Stimulated activated CD4-positive, alpha-beta T cell treated with anti-CD3 and anti-CD28 coated beads, Interleukin-4, amount 100 ng/mL, for 1 hour (primary cell): ENCODE measurements at regions not wholly inside any gene's neighbourhood (a gene's known extent, or its start where the extent isn't known, plus 50 kb on each side); places are given as distances from the start of the nearest gene placed in this dataset.
"Not testable (repeated sequence)": the region's sequence is repeated elsewhere in the genome, so short reads cannot be mapped to it uniquely, and the experiment has no call there.

Experiments used
- DNase-seq: peaks from one replicate; pipeline ENCODE4 v3.0.0-alpha.2; 2020

GRCh38 chr5:56412601-56413379 is 179.7 kb upstream of the ANKRD55 start:
- no peak for DNase-seq

- DNase-seq, result no peak
Observed at GRCh38 chr5:56410696-56411095, 177.6 kb upstream of the ANKRD55 start.

- no peak for DNase-seq
Observed at GRCh38 chr5:56409331-56410190, 176.4 kb upstream of the ANKRD55 start.

GRCh38 chr5:56406838-56407237 is 173.7 kb upstream of the ANKRD55 start:
- DNase-seq, result no peak

DNA sequence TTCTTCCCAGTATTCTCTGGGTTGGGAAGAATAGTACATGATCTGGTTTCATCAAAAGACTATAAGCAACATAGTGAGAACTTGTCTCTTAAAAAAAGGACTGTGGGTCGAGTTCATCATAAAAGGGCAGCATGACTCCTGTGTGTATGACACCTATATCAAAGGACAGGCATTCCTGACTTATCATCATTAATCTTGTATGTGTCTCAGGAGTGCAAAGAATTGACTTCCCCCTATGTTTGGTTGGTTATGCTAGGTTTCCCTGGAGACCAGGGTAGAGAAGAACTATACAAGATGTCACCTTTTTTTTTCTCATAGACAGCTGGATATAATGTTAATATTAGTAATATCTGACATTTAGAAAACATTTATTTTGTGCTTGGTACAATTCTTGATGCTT is 173.1 kb upstream of the ANKRD55 start:
- DNase-seq, result no peak

DNA sequence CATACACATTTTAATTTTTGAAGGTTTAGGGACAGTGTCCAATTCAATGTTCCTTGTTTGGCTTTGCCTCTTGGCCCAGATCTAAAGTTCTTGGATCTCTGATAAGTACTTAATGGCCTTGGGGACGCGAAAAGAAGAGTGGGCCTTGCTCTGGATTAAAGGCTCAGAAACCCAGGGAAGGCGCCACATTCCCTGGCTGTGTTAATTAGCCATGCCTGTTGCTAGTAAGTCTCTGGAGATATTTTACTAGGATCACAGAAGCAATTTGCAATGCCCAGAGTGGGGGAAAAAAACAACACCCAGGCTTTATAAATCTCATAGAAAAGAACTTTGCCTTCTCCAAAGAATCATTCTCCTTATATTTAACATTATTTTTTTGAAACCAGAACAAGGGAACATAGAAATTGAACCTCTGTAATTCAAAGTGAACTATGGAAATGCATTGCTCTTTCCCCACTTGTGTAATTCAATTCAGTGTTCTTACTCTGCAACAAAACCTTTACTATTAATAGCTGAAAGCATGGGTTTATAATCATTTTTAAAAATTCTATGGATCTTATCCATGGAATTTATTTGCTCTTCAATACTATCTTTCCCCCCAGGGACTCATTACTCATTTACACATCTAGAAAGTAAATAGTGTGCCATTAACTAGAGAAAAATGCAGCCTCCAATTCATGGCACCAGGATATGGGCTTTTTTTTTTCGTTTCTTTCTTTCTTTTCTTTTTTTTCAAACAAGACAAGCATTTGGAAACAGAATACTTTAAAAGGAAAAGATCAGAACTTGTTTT is 172.2 kb upstream of the ANKRD55 start:
- DNase-seq, result no peak

DNA sequence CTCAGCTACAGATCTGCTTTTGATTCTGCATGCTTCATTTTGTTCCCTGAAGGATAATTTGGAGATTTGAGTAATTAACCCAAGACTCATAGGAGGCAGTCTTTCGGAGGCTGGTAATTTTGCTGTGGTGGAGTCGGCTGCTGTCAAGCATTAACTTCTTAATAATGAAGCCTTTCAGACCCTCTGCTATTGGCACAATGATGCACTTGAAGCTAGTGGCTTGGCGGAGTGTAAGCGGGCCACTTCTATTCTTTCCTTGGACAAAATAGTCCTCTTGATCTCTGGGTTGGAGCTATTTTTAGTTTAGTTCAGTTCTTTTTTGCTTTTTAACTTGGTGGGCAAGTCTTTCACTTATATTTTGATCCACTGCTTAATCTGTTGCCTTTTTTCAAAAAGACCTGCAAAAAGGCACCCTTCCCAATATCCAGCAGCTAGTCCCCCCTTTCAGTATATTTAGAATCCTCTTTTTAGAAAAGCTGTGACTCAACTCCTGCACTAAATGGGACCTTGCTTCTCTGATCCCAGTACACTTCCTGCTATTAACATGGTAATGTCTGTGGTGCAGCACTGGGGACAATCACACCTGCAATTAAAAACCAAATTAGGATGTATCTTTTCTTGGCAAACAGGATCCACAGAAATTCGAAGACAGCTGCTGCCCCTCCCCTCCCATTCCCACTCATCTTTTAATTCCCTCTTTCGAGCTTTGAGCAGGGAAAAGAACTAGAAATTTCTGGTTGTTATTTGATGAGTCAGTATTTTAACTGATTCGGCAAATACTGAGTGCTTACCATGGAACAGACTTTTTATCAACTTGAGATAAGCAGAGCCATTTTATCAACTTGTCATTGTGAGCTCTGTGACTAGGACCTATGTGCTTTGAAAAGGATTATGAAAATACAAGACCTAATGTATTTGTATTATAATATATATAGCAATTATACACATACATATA is 169.4 kb upstream of the ANKRD55 start:
- no peak for DNase-seq

GRCh38 chr5:56397796-56398195 is 164.7 kb upstream of the ANKRD55 start:
- DNase-seq, result not testable (repeated sequence)

DNA sequence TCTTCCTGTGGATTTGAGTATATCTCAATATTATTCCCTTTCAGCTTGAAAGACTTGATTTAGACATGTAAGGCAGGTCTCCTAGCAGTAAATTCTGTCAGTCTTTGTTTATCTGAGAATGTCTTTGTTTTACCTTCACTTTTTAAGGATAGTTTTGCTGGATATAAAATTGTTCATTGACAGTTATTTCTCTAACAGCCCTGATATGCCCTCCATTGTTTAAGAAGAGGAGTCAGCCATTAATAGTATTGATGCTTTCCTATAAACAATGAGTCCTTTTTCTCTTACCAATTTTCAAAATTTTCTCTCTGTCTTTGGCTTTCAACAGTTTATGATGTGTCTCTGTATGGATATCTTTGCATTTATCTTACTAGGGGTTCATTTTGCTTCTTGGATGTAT is 163.5 kb upstream of the ANKRD55 start:
- DNase-seq, result no peak

DNA sequence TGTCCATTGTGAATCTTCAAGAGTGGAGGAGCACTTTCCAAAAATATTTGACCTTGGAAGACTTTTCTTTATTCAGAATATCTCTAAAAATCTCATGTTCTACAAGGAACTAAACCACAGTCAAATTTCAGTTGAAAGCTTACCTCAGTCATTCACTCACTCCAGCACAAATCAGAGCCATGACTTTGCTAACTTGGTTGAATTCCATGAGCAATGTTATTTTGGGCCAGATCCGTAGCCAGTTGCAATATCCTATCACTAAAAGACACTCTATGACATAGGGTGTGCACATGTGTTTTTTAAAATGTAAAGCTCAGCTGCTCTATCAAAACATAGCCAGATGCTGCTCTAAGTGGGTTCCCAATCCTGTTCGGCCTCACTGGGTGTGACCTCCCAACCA is 156.1 kb upstream of the ANKRD55 start:
- no peak for DNase-seq

DNA sequence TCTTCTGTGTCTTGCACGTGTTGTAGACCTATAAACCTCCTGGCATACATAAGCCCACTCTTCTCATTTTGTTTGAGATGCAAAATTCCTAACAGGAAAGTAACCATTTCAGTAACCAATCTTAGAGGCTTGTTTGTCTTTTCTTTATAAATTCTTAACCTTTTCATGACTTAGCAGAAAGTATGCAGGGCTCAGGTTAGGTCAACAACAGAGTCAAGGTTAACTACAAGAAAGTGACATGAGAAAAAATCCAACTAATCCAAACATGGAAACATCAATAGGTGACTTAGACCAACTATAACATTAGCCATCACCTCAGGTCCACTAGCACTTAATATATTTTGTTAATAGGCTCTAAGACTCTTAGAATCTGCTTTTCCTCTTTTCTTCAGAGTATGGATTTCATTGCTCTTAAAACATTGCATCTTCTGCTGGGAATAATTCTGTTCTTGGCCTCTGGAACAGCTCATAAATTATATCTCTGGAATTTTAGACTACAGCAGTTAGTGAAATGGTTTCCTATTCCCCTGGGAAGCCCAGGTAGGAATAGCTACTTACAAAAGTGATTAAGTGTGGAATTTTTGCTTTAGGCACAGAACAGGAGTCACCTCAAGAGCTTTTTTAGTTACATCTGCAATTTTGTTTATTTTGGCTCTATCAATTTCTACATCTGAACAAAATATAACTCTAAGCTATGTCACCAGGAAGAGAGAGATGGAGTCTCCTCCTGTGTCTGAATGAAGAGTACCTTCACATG is 155.3 kb upstream of the ANKRD55 start:
- DNase-seq, result no peak

DNA sequence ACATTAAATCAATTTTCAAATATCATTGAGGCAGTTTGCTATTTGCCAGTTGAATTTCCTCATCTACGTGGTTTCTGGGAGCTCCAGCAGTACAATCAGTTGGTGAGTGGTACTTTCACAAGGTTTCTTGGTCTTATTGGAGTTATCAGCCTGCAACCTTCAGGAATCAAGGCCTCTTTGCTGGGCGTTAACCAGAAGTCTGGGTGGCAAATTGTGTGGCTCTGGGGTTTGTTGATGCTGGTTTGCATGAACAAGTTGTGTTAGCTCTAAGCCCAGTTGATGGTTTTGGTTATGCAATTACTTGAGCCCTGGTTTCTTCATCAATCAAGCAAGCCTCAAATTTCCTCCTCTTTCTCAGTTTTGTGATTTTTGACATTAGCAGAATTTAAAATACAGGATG is 152.9 kb upstream of the ANKRD55 start:
- DNase-seq, result no peak

DNA sequence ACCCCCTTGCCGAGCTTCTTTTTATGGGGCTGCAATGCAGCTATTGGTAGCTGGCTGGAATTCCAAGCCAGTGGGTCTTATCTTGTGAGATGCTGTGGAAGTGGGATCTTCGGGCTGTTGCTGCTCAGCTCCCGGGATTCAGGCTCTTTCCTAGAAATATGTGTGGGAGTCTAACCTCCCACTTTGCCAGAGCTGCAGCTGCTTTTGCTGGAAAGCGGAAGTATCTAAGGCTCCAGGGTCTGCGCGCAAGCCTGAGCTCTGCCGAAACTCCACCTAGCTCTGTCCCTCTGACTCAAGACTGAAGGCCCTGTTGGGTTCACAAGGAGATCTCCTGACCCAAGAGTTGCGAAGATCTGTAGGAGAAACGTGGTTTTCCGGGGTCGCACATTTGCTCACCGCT is 151.1 kb upstream of the ANKRD55 start:
- DNase-seq, result no peak

DNA sequence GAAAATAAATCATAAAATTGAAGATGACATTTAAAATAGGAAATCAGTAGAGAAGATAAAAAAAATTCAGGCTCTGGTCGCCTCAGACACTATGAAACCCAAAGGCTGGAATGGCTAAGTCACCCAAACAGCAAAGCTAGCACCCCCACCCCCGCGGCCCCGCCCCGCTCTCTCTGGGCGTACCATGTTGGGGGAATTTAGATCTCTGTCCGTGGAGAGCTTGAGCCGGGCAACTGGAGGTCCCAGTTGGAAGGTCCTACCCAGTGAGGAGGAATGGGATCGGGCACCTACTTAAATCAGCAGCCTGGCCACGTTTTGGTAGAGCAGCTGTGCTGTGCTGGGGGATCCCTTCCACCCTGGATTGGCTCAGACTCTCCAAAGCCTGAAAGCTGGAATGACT is 150.6 kb upstream of the ANKRD55 start:
- DNase-seq, result no peak

DNA sequence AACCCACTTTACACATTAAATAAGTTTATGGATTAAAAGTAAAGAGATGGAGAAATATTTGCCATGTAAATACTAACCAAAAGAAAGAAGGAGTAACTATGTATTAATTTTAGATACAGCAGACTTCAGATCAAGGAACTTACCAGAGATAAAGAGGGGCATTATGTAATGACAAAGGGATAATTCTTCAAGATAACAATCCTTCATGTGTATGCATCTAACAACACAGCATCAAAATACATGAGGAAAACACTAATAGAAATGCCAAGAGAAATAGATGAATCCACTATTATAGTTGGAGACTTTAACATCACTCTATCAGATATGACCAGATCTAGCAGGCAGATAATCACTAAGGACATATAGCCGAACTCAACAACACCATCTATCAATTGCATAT is 149.8 kb upstream of the ANKRD55 start:
- DNase-seq, result no peak

- DNase-seq, result no peak
Observed at GRCh38 chr5:56377573-56377972, 144.4 kb upstream of the ANKRD55 start.

GRCh38 chr5:56376128-56376527 is 143.0 kb upstream of the ANKRD55 start:
- no peak for DNase-seq

- no peak for DNase-seq
Observed at GRCh38 chr5:56375011-56375410, 141.9 kb upstream of the ANKRD55 start.

GRCh38 chr5:56372491-56372890 is 139.4 kb upstream of the ANKRD55 start:
- DNase-seq, result not testable (repeated sequence)

GRCh38 chr5:56369361-56369811 is 136.3 kb upstream of the ANKRD55 start:
- no peak for DNase-seq

GRCh38 chr5:56367748-56368147 is 134.6 kb upstream of the ANKRD55 start:
- no peak for DNase-seq
